Liver (tissue), 7 donors: ENCODE measurements at regions not wholly inside any gene's neighbourhood (a gene's known extent, or its start where the extent isn't known, plus 50 kb on each side); places are given as distances from the start of the nearest gene placed in this dataset.

Source experiments
- DNase-seq: peaks from one replicate; pipeline ENCODE4 v3.0.0-alpha.2; 2017; ENCODE audit warnings: low spot score
- H3K27ac ChIP-seq, 2 donors: one replicate each; pipeline ENCODE4 v1.7.0; 2013; ENCODE audit warnings: inconsistent platforms in 2 of 2, low read length in 2 of 2, control low read depth in 1 of 2, low read depth in 1 of 2, mild to moderate bottlenecking in 1 of 2
- H3K27me3 ChIP-seq, 4 donors: one replicate each; pipeline versions ENCODE4 v1.6.1 to v1.7.0; 2013; ENCODE audit warnings: low read length in 3 of 4, inconsistent platforms in 1 of 4, mild to moderate bottlenecking in 1 of 4, moderate library complexity in 1 of 4; ENCODE audit not compliant: control insufficient read depth in 4 of 4, insufficient read depth in 4 of 4
- H3K36me3 ChIP-seq, 4 donors: one replicate each; pipeline versions ENCODE4 v1.6.1 to v1.7.0; 2013; ENCODE audit warnings: low read length in 3 of 4, mild to moderate bottlenecking in 3 of 4, low read depth in 1 of 4, moderate library complexity in 1 of 4; ENCODE audit not compliant: control insufficient read depth in 4 of 4, insufficient read depth in 3 of 4
- H3K4me1 ChIP-seq, 4 donors: one replicate each; pipeline versions ENCODE4 v1.6.1 to v1.7.0; 2013; ENCODE audit warnings: low read length in 3 of 4, mild to moderate bottlenecking in 3 of 4, moderate library complexity in 1 of 4; ENCODE audit not compliant: control insufficient read depth in 4 of 4, insufficient read depth in 4 of 4
- H3K4me3 ChIP-seq, 3 donors: one replicate each; pipeline versions ENCODE4 v1.6.1 to v1.7.0; 2013; ENCODE audit warnings: low read length in 3 of 3, control low read depth in 1 of 3, low read depth in 1 of 3, mild to moderate bottlenecking in 1 of 3
- H3K9ac ChIP-seq, 2 donors: one replicate each; pipeline ENCODE4 v1.7.0; 2013; ENCODE audit warnings: low read length in 2 of 2, mild to moderate bottlenecking in 2 of 2, moderate library complexity in 2 of 2, control low read depth in 1 of 2, low read depth in 1 of 2
- H3K9me3 ChIP-seq, 4 donors: one replicate each; pipeline versions ENCODE4 v1.6.1 to v1.7.0; 2013; ENCODE audit warnings: low read length in 3 of 4; ENCODE audit not compliant: control insufficient read depth in 4 of 4
- EGR1 ChIP-seq, 2 donors: IDR thresholded peaks; 2 replicates each; pipeline ENCODE4 v1.6.1; 2016 to 2018; ENCODE audit warnings: antibody characterized with exemption in 2 of 2, low read depth in 2 of 2
- FOXA1 ChIP-seq: IDR thresholded peaks from 2 replicates; pipeline ENCODE4 v1.6.1; 2016; ENCODE audit warnings: antibody characterized with exemption
- FOXA2 ChIP-seq: IDR thresholded peaks from 2 replicates; pipeline ENCODE4 v1.6.1; 2016; ENCODE audit warnings: antibody characterized with exemption
- GABPA ChIP-seq, 2 donors: IDR thresholded peaks in 1 of 2; conservative IDR thresholded peaks in 1 of 2; 2 replicates each; pipeline ENCODE4 v1.6.1; 2016; ENCODE audit warnings: antibody characterized with exemption in 2 of 2, mild to moderate bottlenecking in 1 of 2, moderate library complexity in 1 of 2
- HNF4A ChIP-seq, 2 donors: conservative IDR thresholded peaks; 2 replicates each; pipeline ENCODE4 v1.6.1; 2016; ENCODE audit warnings: antibody characterized with exemption in 2 of 2, mild to moderate bottlenecking in 2 of 2
- HNF4G ChIP-seq: IDR thresholded peaks from 2 replicates; pipeline ENCODE4 v1.6.1; 2016; ENCODE audit warnings: antibody characterized with exemption
- JUND ChIP-seq, 2 donors: IDR thresholded peaks; 2 replicates each; pipeline ENCODE4 v1.6.1; 2016; ENCODE audit warnings: antibody characterized with exemption in 2 of 2
- NR2F2 ChIP-seq: IDR thresholded peaks from 2 replicates; pipeline ENCODE4 v1.6.1; 2016; ENCODE audit warnings: antibody characterized with exemption
- RAD21 ChIP-seq, 2 donors: IDR thresholded peaks; 2 replicates each; pipeline ENCODE4 v1.6.1; 2016; ENCODE audit warnings: antibody characterized with exemption in 2 of 2, mild to moderate bottlenecking in 2 of 2
- RXRA ChIP-seq, 2 donors: IDR thresholded peaks; 2 replicates each; pipeline ENCODE4 v1.6.1; 2017 to 2018; ENCODE audit warnings: antibody characterized with exemption in 2 of 2, mild to moderate bottlenecking in 1 of 2
- SP1 ChIP-seq: IDR thresholded peaks from 2 replicates; pipeline ENCODE4 v1.6.1; 2018; ENCODE audit warnings: antibody characterized with exemption, mild to moderate bottlenecking
- TAF1 ChIP-seq: conservative IDR thresholded peaks from 2 replicates; pipeline ENCODE4 v1.6.1; 2016; ENCODE audit warnings: antibody characterized with exemption, mild to moderate bottlenecking
- YY1 ChIP-seq: IDR thresholded peaks from 2 replicates; pipeline ENCODE4 v1.6.1; 2016; ENCODE audit warnings: antibody characterized with exemption, mild to moderate bottlenecking
- WGBS: extraction: QIAGEN DNeasy Blood & Tissue Kit; methylation state at CpG from one replicate; pipeline ENCODE4 v1.1.7; 2013; 5-methylcytosine and 5-hydroxymethylcytosine counted together
- TF ChIP-seq, protein P1 (sequence below): IDR thresholded peaks from 2 replicates; pipeline ENCODE4 v1.6.1; 2016; ENCODE audit warnings: antibody characterized with exemption
- TF ChIP-seq, protein P2 (sequence below): IDR thresholded peaks from 2 replicates; pipeline ENCODE4 v1.6.1; 2016; ENCODE audit warnings: antibody characterized with exemption
- TF ChIP-seq, protein P3 (sequence below): IDR thresholded peaks from 2 replicates; pipeline ENCODE4 v1.6.1; 2016; ENCODE audit warnings: antibody characterized with exemption
- TF ChIP-seq, protein P4 (sequence below): IDR thresholded peaks from 2 replicates; pipeline ENCODE4 v1.6.1; 2016; ENCODE audit warnings: antibody characterized with exemption, mild to moderate bottlenecking
- donor health status: healthy.
- donor health status: healthy.
- donor health status: healthy.
- donor health status: healthy.

DNA sequence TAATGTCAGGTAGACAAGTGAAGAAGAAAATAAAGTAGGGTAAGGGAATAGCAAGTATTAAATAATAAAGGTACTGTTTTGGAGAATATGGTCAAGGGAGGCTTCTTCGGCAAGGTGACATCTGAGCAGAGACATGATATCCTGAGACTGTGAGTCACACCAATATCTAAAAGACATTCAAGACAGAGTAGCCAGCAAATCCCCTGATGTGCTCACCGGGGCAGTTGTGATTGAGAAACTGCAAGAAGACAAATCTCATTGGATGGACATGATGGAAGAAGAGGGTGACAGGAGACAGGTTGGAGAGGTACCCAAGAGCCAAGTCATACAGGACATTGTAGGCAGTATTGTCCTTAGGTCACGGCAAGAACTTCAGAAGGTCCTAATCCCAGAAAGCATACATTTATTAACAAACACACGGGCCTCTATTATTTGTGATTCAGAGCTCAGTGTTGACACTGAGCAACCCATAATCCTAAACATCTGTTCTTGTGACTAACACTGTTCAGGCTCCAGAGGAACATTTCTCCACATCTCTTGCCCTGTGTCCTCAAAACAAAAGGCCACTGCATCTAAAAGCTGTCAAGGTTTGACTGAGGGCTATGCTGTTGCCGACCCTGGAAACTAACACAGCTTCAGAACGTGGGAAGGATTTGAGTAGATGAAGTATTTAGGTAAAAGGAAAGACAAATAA, 258.7 kb upstream of the CLINT1 start:
- Histone ChIP-seq H3K9ac (no peak overlapping the region), H3K27me3 (peaks cover 0 to 2% (median 0%) of the 10 kb centered on the region in 4 donors), H3K4me3 (no peak overlapping the region), H3K9me3 (no peaks in the 10 kb centered on the region), H3K27ac (no peak overlapping the region), H3K4me1 (no peaks in the 10 kb centered on the region), H3K36me3 (no peaks in the 10 kb centered on the region)
- no peak for DNase-seq
- TF ChIP-seq GABPA (IDR thresholded peaks at IDR 0.05 in 1 of 2, conservative IDR thresholded peaks at IDR 0.05 in 1 of 2), result no peak
- TF ChIP-seq FOXA2, result no peak
- no peak for TF ChIP-seq EGR1 (IDR thresholded peaks at IDR 0.05; ENCODE audit: low read depth in 2 of 2)
- TF ChIP-seq SP1, result no peak
- 89% methylated on average over 6 of the region's 6 CpGs for WGBS

DNA sequence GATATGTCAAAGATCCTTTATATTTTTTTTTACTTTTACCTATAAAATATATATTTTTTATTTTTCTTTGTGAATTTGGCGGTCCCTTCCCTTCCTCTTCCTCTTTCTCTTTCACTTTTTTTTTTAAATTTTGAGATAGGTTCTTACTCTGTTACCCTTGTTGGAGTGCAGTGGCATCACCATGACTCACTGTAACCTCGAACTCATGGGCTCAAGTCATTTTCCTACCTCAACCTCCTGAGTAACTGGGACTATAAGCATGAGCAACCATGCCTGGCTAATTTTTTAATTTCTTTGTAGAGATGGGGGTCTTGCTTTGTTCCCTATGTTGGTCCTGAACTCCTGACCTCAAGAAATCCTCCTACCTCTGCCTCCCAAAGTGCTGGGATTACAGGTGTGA, 258.0 kb upstream of the CLINT1 start:
- H3K36me3 ChIP-seq, result no peaks in the 10 kb centered on the region

DNA sequence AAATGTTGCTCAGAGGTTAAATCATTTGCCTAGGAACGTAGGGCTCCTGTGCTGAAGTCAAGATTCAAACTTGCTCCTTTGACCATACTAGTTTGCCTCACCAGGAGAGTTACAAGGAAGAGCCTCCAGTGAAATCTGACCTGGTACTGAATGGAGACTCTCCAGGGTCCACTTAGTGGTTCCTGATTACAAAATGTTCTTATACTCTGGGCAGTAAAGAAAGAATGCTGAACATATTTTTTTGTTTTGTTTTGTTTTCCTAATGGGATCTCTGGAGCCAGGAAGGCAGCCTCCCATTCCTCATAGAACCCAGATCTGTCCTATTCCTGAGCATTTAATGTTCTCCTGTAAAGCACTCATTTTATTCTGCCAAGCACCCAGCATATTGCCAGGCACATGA, 256.5 kb upstream of the CLINT1 start:
- H3K9ac ChIP-seq, result no peak overlapping the region
- H3K36me3 ChIP-seq, result no peaks in the 10 kb centered on the region
- no peak overlapping the region for H3K27ac ChIP-seq
- TF ChIP-seq JUND (IDR thresholded peaks at IDR 0.05), result no peak
- no peak for DNase-seq
- no peaks in the 10 kb centered on the region for H3K4me1 ChIP-seq
- peaks cover 0 to 2% (median 0%) of the 10 kb centered on the region in 4 donors for H3K27me3 ChIP-seq
- 69% methylated on average over 1 of the region's 1 CpG for WGBS
- no peak overlapping the region for H3K4me3 ChIP-seq
- H3K9me3 ChIP-seq, result no peaks in the 10 kb centered on the region

More for the DNA sequence above, 258.0 kb upstream of the CLINT1 start:
- Histone ChIP-seq H3K4me3 (no peak overlapping the region), H3K9me3 (no peaks in the 10 kb centered on the region), H3K9ac (no peak overlapping the region), H3K27ac (no peak overlapping the region), H3K4me1 (no peaks in the 10 kb centered on the region), H3K27me3 (peaks cover 0 to 2% (median 0%) of the 10 kb centered on the region in 4 donors)
- DNase-seq, result no peak
- WGBS, result 85% methylated on average over 2 of the region's 2 CpGs
- TF ChIP-seq RAD21 (IDR thresholded peaks at IDR 0.05), result no peak

DNA sequence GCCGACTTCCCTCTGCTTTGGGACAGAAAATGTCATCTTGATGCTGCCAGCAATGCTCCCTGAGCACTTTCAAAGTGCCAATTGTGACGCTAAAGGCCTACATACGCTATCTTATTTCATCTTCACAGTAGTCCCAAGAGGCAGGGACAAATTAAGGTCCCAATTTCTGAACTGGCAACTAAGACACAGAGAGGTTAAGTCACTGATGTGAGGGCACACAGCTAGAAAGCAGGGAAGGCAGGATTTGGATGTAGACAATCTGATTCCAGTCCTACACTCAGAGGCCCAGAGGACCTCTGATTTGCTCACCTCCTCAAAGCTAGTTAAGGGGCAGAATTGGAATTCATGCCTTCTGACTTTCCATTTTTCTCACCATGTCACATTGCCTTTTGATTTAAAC, 249.2 kb upstream of the CLINT1 start:
- Histone ChIP-seq H3K27ac (no peak overlapping the region), H3K4me1 (no peaks in the 10 kb centered on the region), H3K9ac (no peak overlapping the region), H3K4me3 (no peak overlapping the region), H3K36me3 (no peaks in the 10 kb centered on the region), H3K27me3 (no peaks in the 10 kb centered on the region), H3K9me3 (no peaks in the 10 kb centered on the region)
- 85% methylated on average over 3 of the region's 3 CpGs for WGBS
- DNase-seq, result no peak
- TF ChIP-seq HNF4G (no peak), RAD21 (IDR thresholded peaks at IDR 0.05) (no peak), YY1 (no peak), FOXA1 (no peak), RXRA (IDR thresholded peaks at IDR 0.05) (no peak), NR2F2 (no peak), GABPA (IDR thresholded peaks at IDR 0.05 in 1 of 2, conservative IDR thresholded peaks at IDR 0.05 in 1 of 2) (no peak), FOXA2 (no peak), SP1 (no peak), HNF4A (conservative IDR thresholded peaks at IDR 0.05) (no peak), TAF1 (no peak), EGR1 (IDR thresholded peaks at IDR 0.05; ENCODE audit: low read depth in 2 of 2) (no peak)
- TF ChIP-seq, protein P1, sequence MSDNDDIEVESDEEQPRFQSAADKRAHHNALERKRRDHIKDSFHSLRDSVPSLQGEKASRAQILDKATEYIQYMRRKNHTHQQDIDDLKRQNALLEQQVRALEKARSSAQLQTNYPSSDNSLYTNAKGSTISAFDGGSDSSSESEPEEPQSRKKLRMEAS, result no peak
- TF ChIP-seq, protein P2, sequence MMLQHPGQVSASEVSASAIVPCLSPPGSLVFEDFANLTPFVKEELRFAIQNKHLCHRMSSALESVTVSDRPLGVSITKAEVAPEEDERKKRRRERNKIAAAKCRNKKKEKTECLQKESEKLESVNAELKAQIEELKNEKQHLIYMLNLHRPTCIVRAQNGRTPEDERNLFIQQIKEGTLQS, result no peak
- TF ChIP-seq, protein P3, sequence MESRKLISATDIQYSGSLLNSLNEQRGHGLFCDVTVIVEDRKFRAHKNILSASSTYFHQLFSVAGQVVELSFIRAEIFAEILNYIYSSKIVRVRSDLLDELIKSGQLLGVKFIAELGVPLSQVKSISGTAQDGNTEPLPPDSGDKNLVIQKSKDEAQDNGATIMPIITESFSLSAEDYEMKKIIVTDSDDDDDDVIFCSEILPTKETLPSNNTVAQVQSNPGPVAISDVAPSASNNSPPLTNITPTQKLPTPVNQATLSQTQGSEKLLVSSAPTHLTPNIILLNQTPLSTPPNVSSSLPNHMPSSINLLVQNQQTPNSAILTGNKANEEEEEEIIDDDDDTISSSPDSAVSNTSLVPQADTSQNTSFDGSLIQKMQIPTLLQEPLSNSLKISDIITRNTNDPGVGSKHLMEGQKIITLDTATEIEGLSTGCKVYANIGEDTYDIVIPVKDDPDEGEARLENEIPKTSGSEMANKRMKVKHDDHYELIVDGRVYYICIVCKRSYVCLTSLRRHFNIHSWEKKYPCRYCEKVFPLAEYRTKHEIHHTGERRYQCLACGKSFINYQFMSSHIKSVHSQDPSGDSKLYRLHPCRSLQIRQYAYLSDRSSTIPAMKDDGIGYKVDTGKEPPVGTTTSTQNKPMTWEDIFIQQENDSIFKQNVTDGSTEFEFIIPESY, result no peak
- TF ChIP-seq, protein P4, sequence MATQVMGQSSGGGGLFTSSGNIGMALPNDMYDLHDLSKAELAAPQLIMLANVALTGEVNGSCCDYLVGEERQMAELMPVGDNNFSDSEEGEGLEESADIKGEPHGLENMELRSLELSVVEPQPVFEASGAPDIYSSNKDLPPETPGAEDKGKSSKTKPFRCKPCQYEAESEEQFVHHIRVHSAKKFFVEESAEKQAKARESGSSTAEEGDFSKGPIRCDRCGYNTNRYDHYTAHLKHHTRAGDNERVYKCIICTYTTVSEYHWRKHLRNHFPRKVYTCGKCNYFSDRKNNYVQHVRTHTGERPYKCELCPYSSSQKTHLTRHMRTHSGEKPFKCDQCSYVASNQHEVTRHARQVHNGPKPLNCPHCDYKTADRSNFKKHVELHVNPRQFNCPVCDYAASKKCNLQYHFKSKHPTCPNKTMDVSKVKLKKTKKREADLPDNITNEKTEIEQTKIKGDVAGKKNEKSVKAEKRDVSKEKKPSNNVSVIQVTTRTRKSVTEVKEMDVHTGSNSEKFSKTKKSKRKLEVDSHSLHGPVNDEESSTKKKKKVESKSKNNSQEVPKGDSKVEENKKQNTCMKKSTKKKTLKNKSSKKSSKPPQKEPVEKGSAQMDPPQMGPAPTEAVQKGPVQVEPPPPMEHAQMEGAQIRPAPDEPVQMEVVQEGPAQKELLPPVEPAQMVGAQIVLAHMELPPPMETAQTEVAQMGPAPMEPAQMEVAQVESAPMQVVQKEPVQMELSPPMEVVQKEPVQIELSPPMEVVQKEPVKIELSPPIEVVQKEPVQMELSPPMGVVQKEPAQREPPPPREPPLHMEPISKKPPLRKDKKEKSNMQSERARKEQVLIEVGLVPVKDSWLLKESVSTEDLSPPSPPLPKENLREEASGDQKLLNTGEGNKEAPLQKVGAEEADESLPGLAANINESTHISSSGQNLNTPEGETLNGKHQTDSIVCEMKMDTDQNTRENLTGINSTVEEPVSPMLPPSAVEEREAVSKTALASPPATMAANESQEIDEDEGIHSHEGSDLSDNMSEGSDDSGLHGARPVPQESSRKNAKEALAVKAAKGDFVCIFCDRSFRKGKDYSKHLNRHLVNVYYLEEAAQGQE, result no peak
